ENCODE measurements at regions not wholly inside any gene's neighbourhood (a gene's known extent, or its start where the extent isn't known, plus 50 kb on each side); places are given as distances from the start of the nearest gene placed in this dataset.

DNA sequence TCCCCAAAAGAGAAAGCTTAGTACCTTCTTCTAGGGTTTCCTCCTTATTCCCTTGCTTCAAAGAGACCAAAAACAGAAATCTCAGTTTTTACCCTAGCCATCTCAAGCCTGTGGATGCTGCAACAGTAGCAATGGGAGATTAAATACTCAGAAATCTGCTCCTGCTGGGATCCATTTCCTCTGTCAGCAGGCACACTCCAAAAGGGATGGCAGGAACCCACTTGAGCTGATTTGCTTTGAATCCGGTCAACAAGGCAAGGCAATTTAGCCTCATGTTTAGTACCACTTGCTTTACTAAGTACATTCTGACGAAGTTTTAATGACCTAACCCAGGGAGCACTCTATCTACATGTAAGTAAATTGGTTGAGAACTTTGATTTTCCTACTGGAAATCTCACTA, 590.0 kb upstream of the ADAMTS9 start (continued):
- TF ChIP-seq, protein P1, sequence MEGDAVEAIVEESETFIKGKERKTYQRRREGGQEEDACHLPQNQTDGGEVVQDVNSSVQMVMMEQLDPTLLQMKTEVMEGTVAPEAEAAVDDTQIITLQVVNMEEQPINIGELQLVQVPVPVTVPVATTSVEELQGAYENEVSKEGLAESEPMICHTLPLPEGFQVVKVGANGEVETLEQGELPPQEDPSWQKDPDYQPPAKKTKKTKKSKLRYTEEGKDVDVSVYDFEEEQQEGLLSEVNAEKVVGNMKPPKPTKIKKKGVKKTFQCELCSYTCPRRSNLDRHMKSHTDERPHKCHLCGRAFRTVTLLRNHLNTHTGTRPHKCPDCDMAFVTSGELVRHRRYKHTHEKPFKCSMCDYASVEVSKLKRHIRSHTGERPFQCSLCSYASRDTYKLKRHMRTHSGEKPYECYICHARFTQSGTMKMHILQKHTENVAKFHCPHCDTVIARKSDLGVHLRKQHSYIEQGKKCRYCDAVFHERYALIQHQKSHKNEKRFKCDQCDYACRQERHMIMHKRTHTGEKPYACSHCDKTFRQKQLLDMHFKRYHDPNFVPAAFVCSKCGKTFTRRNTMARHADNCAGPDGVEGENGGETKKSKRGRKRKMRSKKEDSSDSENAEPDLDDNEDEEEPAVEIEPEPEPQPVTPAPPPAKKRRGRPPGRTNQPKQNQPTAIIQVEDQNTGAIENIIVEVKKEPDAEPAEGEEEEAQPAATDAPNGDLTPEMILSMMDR (IDR thresholded peaks at IDR 0.05 in 2 of 3, conservative IDR thresholded peaks at IDR 0.05 in 1 of 3; ENCODE audit: borderline replicate concordance in 1 of 3, insufficient read depth in 1 of 3, low read depth in 2 of 3, low read length in 2 of 3): no peak
- TF ChIP-seq SP1 (IDR thresholded peaks at IDR 0.05; ENCODE audit: low read depth) (no peak), SRF (IDR thresholded peaks at IDR 0.05; ENCODE audit: low read depth) (no peak), SIN3A (IDR thresholded peaks at IDR 0.05; ENCODE audit: low read depth) (no peak), EZH2phosphoT487 (IDR thresholded peaks at IDR 0.05; ENCODE audit: borderline replicate concordance) (no peak), ZNF274 (IDR thresholded peaks at IDR 0.05; ENCODE audit: low read depth, low read length) (no peak), ELF1 (IDR thresholded peaks at IDR 0.05; ENCODE audit: borderline replicate concordance, low read depth) (no peak)
- TF ChIP-seq, protein P2, sequence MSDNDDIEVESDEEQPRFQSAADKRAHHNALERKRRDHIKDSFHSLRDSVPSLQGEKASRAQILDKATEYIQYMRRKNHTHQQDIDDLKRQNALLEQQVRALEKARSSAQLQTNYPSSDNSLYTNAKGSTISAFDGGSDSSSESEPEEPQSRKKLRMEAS (IDR thresholded peaks at IDR 0.05): no peak

DNA sequence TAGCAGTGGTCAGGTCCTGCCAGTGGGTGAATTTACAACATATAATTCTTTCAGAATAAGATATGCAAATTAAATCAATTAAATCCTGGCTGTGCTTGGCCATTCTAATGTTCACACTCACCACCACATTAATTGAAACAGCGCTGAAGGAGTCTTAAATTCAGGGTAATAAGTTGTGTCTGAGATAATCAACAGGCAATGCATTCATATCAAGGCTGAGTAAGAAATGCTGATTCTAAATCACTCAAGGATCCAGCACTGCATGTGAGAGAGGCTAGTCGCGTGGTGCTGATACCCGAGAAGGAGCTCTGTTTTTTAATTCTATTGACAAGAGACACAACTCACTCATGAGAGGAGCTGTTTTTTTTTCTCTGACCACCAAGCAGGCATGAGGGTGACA, 588.8 kb upstream of the ADAMTS9 start:
- POLR2A ChIA-PET: no interaction called here
- no peaks in the 10 kb centered on the region for H3K9me3 ChIP-seq (ENCODE audit: control insufficient read depth in 1 of 2, insufficient read depth in 1 of 2, low read depth in 1 of 2, low read length in 2 of 2)
- ATAC-seq (no peak), DNase-seq (ENCODE audit: low read depth, low spot score) (no peak)
- no peaks in the 10 kb centered on the region for H3K9me2 ChIP-seq (ENCODE audit: insufficient read depth)
- intact Hi-C loops (cut with micrococcal nuclease): no loop called here
- H3K79me2 ChIP-seq (ENCODE audit: insufficient read depth, low read length): no peaks in the 10 kb centered on the region
- no peaks in the 10 kb centered on the region for H3K4me1 ChIP-seq (ENCODE audit: control insufficient read depth in 1 of 2, insufficient read depth in 2 of 2, low read length in 2 of 2)
- RAD21 ChIA-PET (ENCODE audit: low non-redundant PET in 1 of 2, low total read pairs in 2 of 2, uncharacterized antibody in 2 of 2, unreplicated experiment in 2 of 2): no interaction called here
- no peak overlapping the region for H3K4me2 ChIP-seq (ENCODE audit: low read length)
- H3K4me3 ChIP-seq (replicated peaks in 1 of 2; ENCODE audit: low read depth in 1 of 2, low read length in 2 of 2): no peak overlapping the region
- peaks cover 33% of the 10 kb centered on the region for H3K27me3 ChIP-seq (ENCODE audit: insufficient read depth, low read length)
- TF ChIP-seq FOSL1 (IDR thresholded peaks at IDR 0.05; ENCODE audit: low read depth) (no peak), YY1 (IDR thresholded peaks at IDR 0.05; ENCODE audit: extremely low read depth, insufficient replicate concordance, low read depth, low read length) (no peak), POLR2AphosphoS5 (IDR thresholded peaks at IDR 0.05; ENCODE audit: low read depth, low read length) (no peak), SP1 (IDR thresholded peaks at IDR 0.05; ENCODE audit: low read depth) (no peak), CEBPB (IDR thresholded peaks at IDR 0.05; ENCODE audit: low read depth) (no peak), EGR1 (IDR thresholded peaks at IDR 0.05; ENCODE audit: low read depth) (no peak), CBX3 (IDR thresholded peaks at IDR 0.05; ENCODE audit: low read depth) (no peak), ZFX (IDR thresholded peaks at IDR 0.05) (no peak)
- TF ChIP-seq, protein P3, sequence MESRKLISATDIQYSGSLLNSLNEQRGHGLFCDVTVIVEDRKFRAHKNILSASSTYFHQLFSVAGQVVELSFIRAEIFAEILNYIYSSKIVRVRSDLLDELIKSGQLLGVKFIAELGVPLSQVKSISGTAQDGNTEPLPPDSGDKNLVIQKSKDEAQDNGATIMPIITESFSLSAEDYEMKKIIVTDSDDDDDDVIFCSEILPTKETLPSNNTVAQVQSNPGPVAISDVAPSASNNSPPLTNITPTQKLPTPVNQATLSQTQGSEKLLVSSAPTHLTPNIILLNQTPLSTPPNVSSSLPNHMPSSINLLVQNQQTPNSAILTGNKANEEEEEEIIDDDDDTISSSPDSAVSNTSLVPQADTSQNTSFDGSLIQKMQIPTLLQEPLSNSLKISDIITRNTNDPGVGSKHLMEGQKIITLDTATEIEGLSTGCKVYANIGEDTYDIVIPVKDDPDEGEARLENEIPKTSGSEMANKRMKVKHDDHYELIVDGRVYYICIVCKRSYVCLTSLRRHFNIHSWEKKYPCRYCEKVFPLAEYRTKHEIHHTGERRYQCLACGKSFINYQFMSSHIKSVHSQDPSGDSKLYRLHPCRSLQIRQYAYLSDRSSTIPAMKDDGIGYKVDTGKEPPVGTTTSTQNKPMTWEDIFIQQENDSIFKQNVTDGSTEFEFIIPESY (IDR thresholded peaks at IDR 0.05; ENCODE audit: extremely low read depth, insufficient replicate concordance, low read length): no peak
- TF ChIP-seq, protein P4, sequence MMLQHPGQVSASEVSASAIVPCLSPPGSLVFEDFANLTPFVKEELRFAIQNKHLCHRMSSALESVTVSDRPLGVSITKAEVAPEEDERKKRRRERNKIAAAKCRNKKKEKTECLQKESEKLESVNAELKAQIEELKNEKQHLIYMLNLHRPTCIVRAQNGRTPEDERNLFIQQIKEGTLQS (IDR thresholded peaks at IDR 0.05): no peak
- TF ChIP-seq, protein P1 (IDR thresholded peaks at IDR 0.05 in 2 of 3, conservative IDR thresholded peaks at IDR 0.05 in 1 of 3; ENCODE audit: borderline replicate concordance in 1 of 3, insufficient read depth in 1 of 3, low read depth in 2 of 3, low read length in 2 of 3): no peak
- BruUV-seq (replicated peaks): no TSS peak
- H3K27ac ChIP-seq (ENCODE audit: low read depth, low read length): no peak overlapping the region
- CTCF ChIA-PET: no interaction called here
- no peak overlapping the region for H2AFZ ChIP-seq (ENCODE audit: low read depth, low read length, poor library complexity, severe bottlenecking)
- H3K36me3 ChIP-seq (ENCODE audit: control insufficient read depth in 1 of 2, insufficient read depth in 2 of 2, low read length in 2 of 2): no peaks in the 10 kb centered on the region
- no peaks in the 10 kb centered on the region for H4K20me1 ChIP-seq (ENCODE audit: insufficient read depth)
- no peak overlapping the region for H3K9ac ChIP-seq (ENCODE audit: low read length)
